ENCODE measurements at regions not wholly inside any gene's neighbourhood (a gene's known extent, or its start where the extent isn't known, plus 50 kb on each side); places are given as distances from the start of the nearest gene placed in this dataset.

- TF ChIP-seq EZH2 (IDR thresholded peaks at IDR 0.05; ENCODE audit: low read length, missing control alignments) (no peak), CTCF (conservative IDR thresholded peaks at IDR 0.05 in 1 of 2, IDR thresholded peaks at IDR 0.05 in 1 of 2; ENCODE audit: low read depth in 1 of 2, low read length in 2 of 2) (no peak)
Measured at GRCh38 chr4:137253949-137254348, 278.3 kb downstream of the PCDH18 start.

All from fibroblast of lung (primary cell).